ENCODE measurements at regions not wholly inside any gene's neighbourhood (a gene's known extent, or its start where the extent isn't known, plus 50 kb on each side); places are given as distances from the start of the nearest gene placed in this dataset.

- no peak for DNase-seq
- ChIA-PET POLR2A (no interaction called here), CTCF (no interaction called here)
- no peak for ATAC-seq (ENCODE audit: low read depth)
- Mint-ChIP-seq H3K9me3 (peaks cover 10% of the 10 kb centered on the region), H3K4me3 (no peak overlapping the region), H3K36me3 (ENCODE audit: low read depth) (no peaks in the 10 kb centered on the region), H3K27me3 (no peaks in the 10 kb centered on the region), H3K4me1 (no peaks in the 10 kb centered on the region), H3K27ac (no peak overlapping the region)
- no peak for TF ChIP-seq CTCF (IDR thresholded peaks at IDR 0.05)
- intact Hi-C loops (cut with micrococcal nuclease), result no loop called here
Measured at GRCh38 chr14:89743828-89744227, 210.7 kb downstream of the EFCAB11 start.

GRCh38 chr14:89740241-89740640, 214.3 kb downstream of the EFCAB11 start:
- H3K9me3 Mint-ChIP-seq, result peaks cover 5% of the 10 kb centered on the region
- no peaks in the 10 kb centered on the region for H3K36me3 Mint-ChIP-seq (ENCODE audit: low read depth)
- ChIA-PET CTCF (no interaction called here), POLR2A (interaction anchor here (0.6 kb wide), 1 partner anchor 539 kb away, joined by 3 read pairs; no protein-coding TSS in a partner anchor)
- intact Hi-C loops (cut with micrococcal nuclease), result no loop called here
- H3K27ac Mint-ChIP-seq, result no peak overlapping the region
- TF ChIP-seq CTCF (IDR thresholded peaks at IDR 0.05), result no peak
- DNase-seq (no peak), ATAC-seq (ENCODE audit: low read depth) (no peak)
- H3K27me3 Mint-ChIP-seq, result peaks cover 3% of the 10 kb centered on the region
- no peak overlapping the region for H3K4me3 Mint-ChIP-seq
- H3K4me1 Mint-ChIP-seq, result no peaks in the 10 kb centered on the region

GRCh38 chr14:89736881-89737280, 217.6 kb downstream of the EFCAB11 start:
- Mint-ChIP-seq H3K27me3 (peaks cover 3% of the 10 kb centered on the region), H3K9me3 (peaks cover 7% of the 10 kb centered on the region), H3K36me3 (ENCODE audit: low read depth) (no peaks in the 10 kb centered on the region), H3K4me1 (peaks cover 3% of the 10 kb centered on the region), H3K27ac (no peak overlapping the region), H3K4me3 (no peak overlapping the region)
- ChIA-PET CTCF (no interaction called here), POLR2A (interaction anchor here (0.7 kb wide), 1 partner anchor 16 kb away, joined by 3 read pairs; no protein-coding TSS in a partner anchor)
- no peak for TF ChIP-seq CTCF (IDR thresholded peaks at IDR 0.05)
- intact Hi-C loops (cut with micrococcal nuclease), result no loop called here
- no peak for DNase-seq
- ATAC-seq (ENCODE audit: low read depth), result no peak

GRCh38 chr14:89731396-89731933, 223.1 kb downstream of the EFCAB11 start:
- H3K27ac Mint-ChIP-seq, result no peak overlapping the region
- peaks cover 6% of the 10 kb centered on the region for H3K9me3 Mint-ChIP-seq
- TF ChIP-seq CTCF (IDR thresholded peaks at IDR 0.05), result no peak
- H3K36me3 Mint-ChIP-seq (ENCODE audit: low read depth), result no peaks in the 10 kb centered on the region
- ChIA-PET POLR2A (no interaction called here), CTCF (interaction anchor here (1.3 kb wide), 1 partner anchor 20 kb away, joined by 3 read pairs; no protein-coding TSS in a partner anchor)
- DNase-seq (no peak), ATAC-seq (ENCODE audit: low read depth) (no peak)
- intact Hi-C loops (cut with micrococcal nuclease), result no loop called here
- H3K4me3 Mint-ChIP-seq, result no peak overlapping the region
- peaks cover 5% of the 10 kb centered on the region for H3K4me1 Mint-ChIP-seq
- H3K27me3 Mint-ChIP-seq, result no peaks in the 10 kb centered on the region

GRCh38 chr14:89730687-89731086, 223.8 kb downstream of the EFCAB11 start:
- ChIA-PET POLR2A (no interaction called here), CTCF (interaction anchor here (1.3 kb wide), 1 partner anchor 20 kb away, joined by 3 read pairs; no protein-coding TSS in a partner anchor)
- TF ChIP-seq CTCF (IDR thresholded peaks at IDR 0.05), result no peak
- Mint-ChIP-seq H3K9me3 (peaks cover 6% of the 10 kb centered on the region), H3K4me1 (peaks cover 5% of the 10 kb centered on the region), H3K27me3 (no peaks in the 10 kb centered on the region), H3K27ac (no peak overlapping the region), H3K4me3 (no peak overlapping the region), H3K36me3 (ENCODE audit: low read depth) (no peaks in the 10 kb centered on the region)
- intact Hi-C loops (cut with micrococcal nuclease), result no loop called here
- DNase-seq, result no peak
- no peak for ATAC-seq (ENCODE audit: low read depth)

All from activated B cell treated with CpG ODN at 0.5 μM for 24 hours (primary cell).